Heart right ventricle (tissue), 16 donors: ENCODE measurements at regions not wholly inside any gene's neighbourhood (a gene's known extent, or its start where the extent isn't known, plus 50 kb on each side); places are given as distances from the start of the nearest gene placed in this dataset.

Experiments
- ATAC-seq, 8 donors: fragments of 200-7000 bp; cut with Tn5 transposase; one replicate each; pipeline ENCODE4 v1.9.1; 2020; ENCODE audit warnings: mild to moderate bottlenecking in 8 of 8, moderate library complexity in 8 of 8, moderate number of reproducible peaks in 1 of 8
- DNase-seq, 2 donors: peaks; one replicate each; pipeline ENCODE4 v3.0.0-alpha.2; 2020
- H3K27ac ChIP-seq, 10 donors: fragments of 200-600 bp; sonication (generic) in 2 of 10; one replicate each; pipeline versions ENCODE4 v1.5.0 to v1.8.0; 2020 to 2022; ENCODE audit warnings: mild to moderate bottlenecking in 3 of 10
- H3K27me3 ChIP-seq, 7 donors: fragments of 200-600 bp; one replicate each; pipeline ENCODE4 v1.8.0; 2021 to 2022; ENCODE audit warnings: mild to moderate bottlenecking in 2 of 7
- H3K36me3 ChIP-seq, 9 donors: fragments of 200-600 bp; sonication (generic) in 1 of 9; one replicate each; pipeline versions ENCODE4 v1.5.0 to v1.8.0; 2020 to 2022; ENCODE audit warnings: mild to moderate bottlenecking in 2 of 9
- H3K4me1 ChIP-seq, 9 donors: fragments of 200-600 bp; sonication (generic) in 1 of 9; one replicate each; pipeline versions ENCODE4 v1.5.0 to v1.8.0; 2020 to 2022; ENCODE audit warnings: mild to moderate bottlenecking in 4 of 9
- H3K4me3 ChIP-seq, 10 donors: fragments of 200-600 bp; sonication (generic) in 2 of 10; one replicate each; pipeline versions ENCODE4 v1.5.0 to v1.8.0; 2020 to 2022; ENCODE audit warnings: mild to moderate bottlenecking in 7 of 10, moderate library complexity in 2 of 10
- H3K9me3 ChIP-seq, 11 donors: fragments of 200-600 bp in 10 of 11; sonication (generic) in 2 of 11; one replicate each; pipeline versions ENCODE4 v1.5.0 to v1.8.0; 2013 to 2022; ENCODE audit warnings: mild to moderate bottlenecking in 2 of 11, control low read depth in 1 of 11, moderate library complexity in 1 of 11
- WGBS, 2 donors: extraction: QIAGEN DNeasy Blood & Tissue Kit; methylation state at CpG; one replicate each; pipeline ENCODE4 v1.1.7; 2013; ENCODE audit warnings: inconsistent platforms in 1 of 2; 5-methylcytosine and 5-hydroxymethylcytosine counted together
- intact Hi-C, 10 donors: fragments of 100-400 bp; cut with DNase I; formaldehyde crosslinking; loops; one replicate each; pipeline versions ENCODE4 v1.11.1 to v1.14.2; 2022
- TF ChIP-seq, protein P1 (sequence below), 9 donors: fragments of 200-600 bp; sonication (generic) in 2 of 9; IDR thresholded peaks; one replicate each; pipeline versions ENCODE4 v1.5.0 to v1.8.0; 2021 to 2022; ENCODE audit warnings: antibody characterized with exemption in 9 of 9, mild to moderate bottlenecking in 5 of 9, moderate library complexity in 1 of 9
- donor health status: Arrhythmogenic right ventricular cardiomyopathy.
- donor health status: ischemic (EF 13 %, LVEDD 7.1; RV severe dilation, severe dysfunction).
- donor health status: healthy with polysubstance abuse.
- donor health status: DM: no; HTN: yes; CAD: no.
- donor health status: DM: no; HTN: no; CAD: no.
- donor health status: ischemic (EF 25% LVEDD 6.9; RV normal size, moderate dysfunction).
- donor health status: ischemic (EF 25% LVEDD 5.7; RV mildly dilated, moderate dysfunction).
- donor health status: healthy.
- donor health status: DM: yes; HTN: yes; CAD: no.
- donor health status: Ischemic cardiomyopathy.
- donor health status: ischemic (EF 35%, LVEDD 5.7; RV mildly dilated, moderate dysfunction).
- donor health status: nonischemic (EF 11% LVEDD 7.7; RV severe dilation, severe dysfunction).
- donor health status: DM: yes; HTN: yes; CAD: no.
- donor health status: PGD.
- donor health status: ischemic (EF 29% LVEDD 5.4; RV normal size, mild dysfunction).
- donor health status: nonischemic (EF 23%, LVEDD 6.1; RV moderate dilation, normal function).

DNA sequence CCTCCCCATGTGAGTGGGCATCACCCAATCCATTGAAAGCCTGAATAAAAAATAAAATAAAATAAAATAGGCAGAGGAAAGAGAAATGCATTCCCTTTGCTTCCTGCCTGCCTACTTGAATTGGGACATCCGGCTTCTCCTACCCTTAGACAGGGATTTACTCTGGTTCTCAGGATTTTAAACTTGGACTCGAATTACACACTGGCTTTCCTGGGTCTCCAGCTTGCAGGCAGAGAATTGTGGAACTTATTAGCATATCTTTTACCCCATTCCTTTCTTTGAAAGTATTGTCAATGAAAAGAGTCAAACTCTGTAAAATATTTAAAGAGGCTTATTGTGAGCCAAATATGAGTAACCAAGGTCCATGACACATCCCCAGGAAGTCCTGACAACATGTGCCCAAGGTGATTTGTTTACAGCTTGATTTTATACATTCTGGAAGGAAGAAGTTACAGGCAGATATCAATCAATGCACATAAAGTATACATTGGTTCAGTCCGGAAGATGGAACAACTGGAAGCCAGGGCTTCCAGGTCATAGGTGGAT lies 78.4 kb upstream of the CCDC90B start:
- DNase-seq: no peak
- Histone ChIP-seq H3K36me3 (no peaks in the 10 kb centered on the region), H3K27ac (no peak overlapping the region), H3K9me3 (peaks cover 0 to 30% (median 16%) of the 10 kb centered on the region in 11 donors), H3K27me3 (no peaks in the 10 kb centered on the region), H3K4me1 (no peaks in the 10 kb centered on the region), H3K4me3 (no peak overlapping the region)
- intact Hi-C loops: no loop called here
- 74 to 77% methylated on average over 3 of the region's 3 CpGs for WGBS, 2 donors
- ATAC-seq: no peak
- TF ChIP-seq, protein P1, sequence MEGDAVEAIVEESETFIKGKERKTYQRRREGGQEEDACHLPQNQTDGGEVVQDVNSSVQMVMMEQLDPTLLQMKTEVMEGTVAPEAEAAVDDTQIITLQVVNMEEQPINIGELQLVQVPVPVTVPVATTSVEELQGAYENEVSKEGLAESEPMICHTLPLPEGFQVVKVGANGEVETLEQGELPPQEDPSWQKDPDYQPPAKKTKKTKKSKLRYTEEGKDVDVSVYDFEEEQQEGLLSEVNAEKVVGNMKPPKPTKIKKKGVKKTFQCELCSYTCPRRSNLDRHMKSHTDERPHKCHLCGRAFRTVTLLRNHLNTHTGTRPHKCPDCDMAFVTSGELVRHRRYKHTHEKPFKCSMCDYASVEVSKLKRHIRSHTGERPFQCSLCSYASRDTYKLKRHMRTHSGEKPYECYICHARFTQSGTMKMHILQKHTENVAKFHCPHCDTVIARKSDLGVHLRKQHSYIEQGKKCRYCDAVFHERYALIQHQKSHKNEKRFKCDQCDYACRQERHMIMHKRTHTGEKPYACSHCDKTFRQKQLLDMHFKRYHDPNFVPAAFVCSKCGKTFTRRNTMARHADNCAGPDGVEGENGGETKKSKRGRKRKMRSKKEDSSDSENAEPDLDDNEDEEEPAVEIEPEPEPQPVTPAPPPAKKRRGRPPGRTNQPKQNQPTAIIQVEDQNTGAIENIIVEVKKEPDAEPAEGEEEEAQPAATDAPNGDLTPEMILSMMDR (IDR thresholded peaks at IDR 0.05): no peak

DNA sequence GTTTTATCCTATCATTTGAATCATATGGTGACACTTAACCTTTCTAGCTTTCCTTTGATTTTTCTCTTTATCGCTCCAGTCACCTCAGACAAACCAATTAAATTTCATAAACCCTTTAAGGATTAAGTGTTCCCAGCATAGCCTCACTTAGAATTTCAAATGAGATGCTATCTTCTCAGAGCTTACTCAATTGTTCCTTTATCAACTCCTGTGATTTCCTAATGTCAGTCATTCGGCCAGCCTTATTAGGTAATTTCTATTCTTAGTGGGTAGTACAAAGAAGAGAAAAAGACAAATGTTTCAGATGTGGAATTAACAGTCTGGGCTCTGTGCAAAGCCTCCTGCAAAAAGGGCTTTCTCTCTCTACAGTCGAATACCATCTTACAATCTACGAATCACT lies 77.1 kb upstream of the CCDC90B start:
- Histone ChIP-seq H3K4me3 (no peak overlapping the region), H3K27ac (no peak overlapping the region), H3K36me3 (no peaks in the 10 kb centered on the region), H3K27me3 (no peaks in the 10 kb centered on the region), H3K9me3 (peaks cover 0 to 21% (median 13%) of the 10 kb centered on the region in 11 donors), H3K4me1 (no peaks in the 10 kb centered on the region)
- no peak for ATAC-seq
- intact Hi-C loops: no loop called here
- TF ChIP-seq, protein P1 (IDR thresholded peaks at IDR 0.05): no peak
- no peak for DNase-seq
- WGBS, 2 donors: 51 to 62% methylated on average over 4 of the region's 4 CpGs

DNA sequence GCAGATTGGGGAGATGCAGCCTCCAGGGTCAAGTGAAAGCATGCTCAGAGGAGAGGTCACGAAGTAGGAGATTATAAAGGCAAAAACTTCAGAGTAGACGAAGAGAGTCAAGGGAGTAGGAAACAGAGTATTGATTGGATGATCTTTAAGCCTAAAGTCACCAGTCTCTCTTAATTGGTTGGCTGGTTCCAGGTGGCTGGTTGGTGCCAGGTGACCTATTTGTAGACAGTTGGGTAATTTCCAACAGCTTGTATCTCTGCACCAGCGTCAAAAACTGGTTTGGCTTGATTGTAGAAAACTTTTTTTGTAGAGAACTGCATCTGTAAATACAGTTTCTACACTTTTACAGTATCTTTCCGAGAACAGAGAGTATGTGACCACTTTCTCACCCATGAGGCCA lies 75.7 kb upstream of the CCDC90B start:
- no peak overlapping the region for H3K4me3 ChIP-seq
- intact Hi-C loops: no loop called here
- no peaks in the 10 kb centered on the region for H3K4me1 ChIP-seq
- H3K9me3 ChIP-seq: peaks cover 0 to 13% (median 3%) of the 10 kb centered on the region in 11 donors
- WGBS, 2 donors: 82 to 85% methylated on average over 4 of the region's 4 CpGs
- ATAC-seq (no peak), DNase-seq (no peak)
- H3K27me3 ChIP-seq: no peaks in the 10 kb centered on the region
- H3K27ac ChIP-seq: no peak overlapping the region
- TF ChIP-seq, protein P1 (IDR thresholded peaks at IDR 0.05): no peak
- no peaks in the 10 kb centered on the region for H3K36me3 ChIP-seq

DNA sequence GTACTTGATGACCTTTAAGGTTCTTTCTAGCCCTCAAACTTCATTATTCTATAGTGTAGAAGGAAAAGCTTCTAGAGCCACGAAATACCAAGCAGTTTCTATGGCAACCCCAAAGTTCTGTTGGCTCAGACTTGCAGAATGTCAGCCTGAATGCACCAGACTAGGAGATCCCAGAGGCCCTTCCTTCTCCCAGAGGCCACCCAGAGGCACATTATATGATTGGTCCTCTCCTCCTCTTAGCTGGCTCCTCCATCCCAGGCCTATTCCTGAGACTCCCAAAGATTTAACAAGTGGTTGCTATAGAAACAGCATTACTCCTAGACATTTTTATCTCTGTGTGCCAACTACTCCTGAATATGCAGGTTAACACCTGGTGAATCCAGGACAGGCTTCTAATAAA lies 69.2 kb upstream of the CCDC90B start:
- DNase-seq: no peak
- H3K27me3 ChIP-seq: no peaks in the 10 kb centered on the region
- TF ChIP-seq, protein P1 (IDR thresholded peaks at IDR 0.05): no peak
- H3K4me3 ChIP-seq: no peak overlapping the region
- intact Hi-C loops: no loop called here
- no peak for ATAC-seq
- 62 to 65% methylated on average over 1 of the region's 1 CpG for WGBS, 2 donors
- no peaks in the 10 kb centered on the region for H3K36me3 ChIP-seq
- H3K27ac ChIP-seq: no peak overlapping the region
- H3K4me1 ChIP-seq: no peaks in the 10 kb centered on the region
- H3K9me3 ChIP-seq: peaks cover 0 to 14% (median 0%) of the 10 kb centered on the region in 11 donors
